GM12878 (cell line): ENCODE measurements at regions not wholly inside any gene's neighbourhood (a gene's known extent, or its start where the extent isn't known, plus 50 kb on each side); places are given as distances from the start of the nearest gene placed in this dataset.

Experiments
- ATAC-seq: fragments of 200-7000 bp; cut with Tn5 transposase; 3 replicates; pipeline ENCODE4 v1.9.1; 2020; ENCODE audit warnings: mild to moderate bottlenecking, moderate library complexity
- BruUV-seq: library from RNA; stranded (reverse); fragments of 400-500 nt; replicated peaks from 2 replicates; lab custom pipeline; 2021; lab: Mats Ljungman, UMichigan
- CTCF ChIA-PET: fragments of 300-600 bp; sonication (Branson Sonifier 250); formaldehyde crosslinking; extraction: SDS; loops from one replicate; lab custom pipeline; 2021; ENCODE audit warnings: inconsistent platforms; lab: Yijun Ruan, JAX
- POLR2A ChIA-PET: fragments of 350-600 bp; formaldehyde crosslinking; extraction: SDS; loops from one replicate; lab custom pipeline; 2021; ENCODE audit warnings: inconsistent platforms; lab: Charles Lee
- RAD21 ChIA-PET: fragments of 300-600 bp; sonication (Branson Sonifier 250); formaldehyde crosslinking; loops from one replicate; lab custom pipeline; 2023; ENCODE audit warnings: antibody characterized with exemption; ENCODE audit not compliant: unreplicated experiment; lab: Charles Lee
- SMC1A ChIA-PET: fragments of 300-600 bp; sonication (Branson Sonifier 250); formaldehyde crosslinking; loops from one replicate; lab custom pipeline; 2023; ENCODE audit not compliant: unreplicated experiment, uncharacterized antibody; lab: Charles Lee
- DNase-seq: peaks from one replicate; pipeline ENCODE4 v3.0.0-alpha.2; 2011; ENCODE audit warnings: low read depth, low spot score
- FAIRE-seq: peaks from 3 replicates; lab custom pipeline; 2011; peaks lifted over from hg19 to GRCh38; lab: Jason Lieb, UNC
- H2AFZ ChIP-seq: 2 replicates; pipeline ENCODE4 v1.6.0; 2011; ENCODE audit warnings: low read depth, low read length, control low read depth; ENCODE audit not compliant: control insufficient read depth
- H3K27ac ChIP-seq: 2 replicates; pipeline ENCODE4 v1.5.1; 2011; ENCODE audit warnings: control low read depth; ENCODE audit not compliant: control insufficient read depth, insufficient read depth
- H3K27me3 ChIP-seq, 2 experiments: replicated peaks in 1 of 2; 2 replicates each; pipeline versions ENCODE4 v1.6.0 to v1.6.1; 2011; ENCODE audit warnings: low read length in 1 of 2; ENCODE audit not compliant: control insufficient read depth in 2 of 2, insufficient read depth in 2 of 2
- H3K36me3 ChIP-seq, 2 experiments: 2 replicates each; pipeline ENCODE4 v1.5.1; 2011; ENCODE audit warnings: low read length in 1 of 2; ENCODE audit not compliant: control insufficient read depth in 2 of 2, insufficient read depth in 2 of 2
- H3K4me1 ChIP-seq: 2 replicates; pipeline ENCODE4 v1.6.1; 2011; ENCODE audit warnings: mild to moderate bottlenecking, low read length, moderate library complexity, mixed read lengths; ENCODE audit not compliant: control insufficient read depth, insufficient read depth
- H3K4me2 ChIP-seq: 2 replicates; pipeline ENCODE4 v1.6.0; 2011; ENCODE audit warnings: control low read depth; ENCODE audit not compliant: control insufficient read depth, insufficient read depth
- H3K4me3 ChIP-seq: fragments of 200-600 bp; sonication (generic); 2 replicates; pipeline ENCODE4 v1.5.1; 2016
- H3K79me2 ChIP-seq: 2 replicates; pipeline ENCODE4 v1.6.0; 2011; ENCODE audit warnings: low read length; ENCODE audit not compliant: control insufficient read depth, insufficient read depth
- H3K9ac ChIP-seq: 2 replicates; pipeline ENCODE4 v1.8.0; 2011; ENCODE audit warnings: low read length, control low read depth, mixed read lengths; ENCODE audit not compliant: control insufficient read depth, insufficient read depth
- H3K9me3 ChIP-seq: replicated peaks from 3 replicates; pipeline ENCODE4 v1.5.1; 2011; ENCODE audit warnings: mild to moderate bottlenecking, low read length; ENCODE audit not compliant: control insufficient read depth, insufficient read depth
- H4K20me1 ChIP-seq: 2 replicates; pipeline ENCODE4 v1.6.0; 2011; ENCODE audit not compliant: control insufficient read depth, insufficient read depth
- CEBPB ChIP-seq, 2 experiments: fragments of 150-350 bp in 1 of 2; IDR thresholded peaks; 2 replicates each; pipeline ENCODE4 v1.6.1; 2012 to 2014; ENCODE audit warnings: low read depth in 2 of 2, low read length in 2 of 2, borderline replicate concordance in 1 of 2, inconsistent platforms in 1 of 2
- CHD4 ChIP-seq: fragments of 200-600 bp; sonication (generic); IDR thresholded peaks from 2 replicates; pipeline ENCODE4 v1.6.1; 2016; ENCODE audit warnings: mild to moderate bottlenecking
- E4F1 ChIP-seq: fragments of 450-650 bp; IDR thresholded peaks from 2 replicates; pipeline ENCODE4 v1.6.1; 2018; ENCODE audit warnings: borderline replicate concordance, mild to moderate bottlenecking; ENCODE audit not compliant: partially characterized antibody
- ETV6 ChIP-seq, 2 experiments: fragments of 450-650 bp in 1 of 2; IDR thresholded peaks in 1 of 2; conservative IDR thresholded peaks in 1 of 2; 2 replicates each; pipeline ENCODE4 v1.6.1; 2014; ENCODE audit warnings: antibody characterized with exemption in 1 of 2, borderline replicate concordance in 1 of 2, low read depth in 1 of 2, mild to moderate bottlenecking in 1 of 2, moderate library complexity in 1 of 2
- HDAC2 ChIP-seq: fragments of 200-600 bp; sonication (generic); IDR thresholded peaks from 2 replicates; pipeline ENCODE4 v1.6.1; 2017
- HDGF ChIP-seq: fragments of 450-650 bp; IDR thresholded peaks from 2 replicates; pipeline ENCODE4 v1.6.1; 2016; ENCODE audit warnings: antibody characterized with exemption
- KDM1A ChIP-seq: fragments of 200-600 bp; sonication (generic); IDR thresholded peaks from 2 replicates; pipeline ENCODE4 v1.6.1; 2016; ENCODE audit warnings: borderline replicate concordance
- MEF2A ChIP-seq: IDR thresholded peaks from 2 replicates; pipeline ENCODE4 v1.6.1; 2011; ENCODE audit warnings: low read depth, mild to moderate bottlenecking, low read length, moderate library complexity; ENCODE audit not compliant: insufficient read depth
- NFXL1 ChIP-seq: fragments of 450-650 bp; IDR thresholded peaks from 2 replicates; pipeline ENCODE4 v1.6.1; 2017; ENCODE audit warnings: antibody characterized with exemption, mild to moderate bottlenecking, borderline replicate concordance
- SRF ChIP-seq, 2 experiments: IDR thresholded peaks; 2 replicates each; pipeline ENCODE4 v1.6.1; 2011; ENCODE audit warnings: low read depth in 2 of 2, low read length in 2 of 2, mild to moderate bottlenecking in 1 of 2, moderate library complexity in 1 of 2
- USF1 ChIP-seq: IDR thresholded peaks from 2 replicates; pipeline ENCODE4 v1.6.1; 2011; ENCODE audit warnings: borderline replicate concordance, low read depth, mild to moderate bottlenecking, moderate library complexity, mixed read lengths, low read length; ENCODE audit not compliant: insufficient read depth; ENCODE audit errors: extremely low read length
- WRNIP1 ChIP-seq: IDR thresholded peaks from 2 replicates; pipeline ENCODE4 v1.6.1; 2011; ENCODE audit warnings: low read depth, low read length, improper control_type of control experiment, borderline replicate concordance
- WGBS: methylation state at CpG from one replicate; pipeline ENCODE4 v1.1.6; 2016; ENCODE audit warnings: low lambda C conversion rate; ENCODE audit not compliant: insufficient replicate concordance, insufficient coverage; ENCODE audit errors: missing lambda C conversion rate; 5-methylcytosine and 5-hydroxymethylcytosine counted together
- in situ Hi-C: fragments of 300-500 bp; cut with MboI; formaldehyde crosslinking; loops from 9 replicates; pipeline ENCODE4 v1.14.3; 2018; ENCODE audit warnings: mixed read lengths
- intact Hi-C: fragments of 100-400 bp; cut with micrococcal nuclease; formaldehyde crosslinking; loops from one replicate; pipeline ENCODE4 v1.14.2; 2022; ENCODE audit not compliant: unreplicated experiment
- TF ChIP-seq, protein P1 (sequence below): IDR thresholded peaks from 2 replicates; pipeline ENCODE4 v1.6.1; 2011; ENCODE audit warnings: low read depth, low read length, improper control_type of control experiment, borderline replicate concordance

- ATAC-seq: no peak
- Histone ChIP-seq H3K79me2 (no peaks in the 10 kb centered on the region), H4K20me1 (no peaks in the 10 kb centered on the region), H3K27me3 (no peaks in the 10 kb centered on the region), H3K9me3 (no peaks in the 10 kb centered on the region), H3K4me1 (no peaks in the 10 kb centered on the region), H3K4me3 (no peak overlapping the region), H3K9ac (no peak overlapping the region), H3K4me2 (no peak overlapping the region), H3K36me3 (no peaks in the 10 kb centered on the region), H3K27ac (no peak overlapping the region), H2AFZ (no peak overlapping the region)
- ChIA-PET CTCF (no interaction called here), RAD21 (no interaction called here), SMC1A (no interaction called here), POLR2A (no interaction called here)
- in situ Hi-C loops: no loop called here
- intact Hi-C loops: no loop called here
- FAIRE-seq: no peak
- WGBS: 89% methylated on average over 2 of the region's 2 CpGs
- no TSS peak for BruUV-seq
- no peak for DNase-seq
- TF ChIP-seq NFXL1 (no peak), HDAC2 (no peak), USF1 (no peak), MEF2A (no peak), CEBPB (IDR thresholded peaks at IDR 0.05; ENCODE audit: borderline replicate concordance in 1 of 2, low read depth in 2 of 2, low read length in 2 of 2) (no peak), HDGF (no peak), WRNIP1 (no peak), ETV6 (conservative IDR thresholded peaks at IDR 0.05 in 1 of 2, IDR thresholded peaks at IDR 0.05 in 1 of 2; ENCODE audit: borderline replicate concordance in 1 of 2, low read depth in 1 of 2) (no peak), KDM1A (no peak), E4F1 (no peak), CHD4 (no peak), SRF (IDR thresholded peaks at IDR 0.05; ENCODE audit: low read depth in 2 of 2, low read length in 2 of 2) (no peak)
- TF ChIP-seq, protein P1, sequence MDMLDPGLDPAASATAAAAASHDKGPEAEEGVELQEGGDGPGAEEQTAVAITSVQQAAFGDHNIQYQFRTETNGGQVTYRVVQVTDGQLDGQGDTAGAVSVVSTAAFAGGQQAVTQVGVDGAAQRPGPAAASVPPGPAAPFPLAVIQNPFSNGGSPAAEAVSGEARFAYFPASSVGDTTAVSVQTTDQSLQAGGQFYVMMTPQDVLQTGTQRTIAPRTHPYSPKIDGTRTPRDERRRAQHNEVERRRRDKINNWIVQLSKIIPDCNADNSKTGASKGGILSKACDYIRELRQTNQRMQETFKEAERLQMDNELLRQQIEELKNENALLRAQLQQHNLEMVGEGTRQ: no peak
These were observed 194.4 kb downstream of the TAF11L14 start for GRCh38 chr5:17828681-17829080.
